ENCODE measurements at regions not wholly inside any gene's neighbourhood (a gene's known extent, or its start where the extent isn't known, plus 50 kb on each side); places are given as distances from the start of the nearest gene placed in this dataset.

GRCh38 chr2:221289389-221289788 lies 282.7 kb downstream of the EPHA4 start:
- no peak for TF ChIP-seq POLR2A (IDR thresholded peaks at IDR 0.05)
- no peak for TF ChIP-seq CTCF (IDR thresholded peaks at IDR 0.05)
